LHCN-M2 (cell line): ENCODE measurements at regions not wholly inside any gene's neighbourhood (a gene's known extent, or its start where the extent isn't known, plus 50 kb on each side); places are given as distances from the start of the nearest gene placed in this dataset.
A peak's percentile ranks its signal among the peaks of the same experiment; 100 is the strongest.
"Not testable (repeated sequence)": the region's sequence is repeated elsewhere in the genome, so short reads cannot be mapped to it uniquely, and the experiment has no call there.

Experiments
- DNase-seq: peaks from one replicate; pipeline ENCODE4 v3.0.0-alpha.2; 2012; ENCODE audit warnings: low read depth

- not testable (repeated sequence) for DNase-seq
These were observed 278.4 kb upstream of the TGFBR2 start for GRCh38 chr3:30327976-30328375.

GRCh38 chr3:30328935-30329334, 277.5 kb upstream of the TGFBR2 start:
- not testable (repeated sequence) for DNase-seq

- no peak for DNase-seq
These were observed 274.9 kb upstream of the TGFBR2 start for GRCh38 chr3:30331519-30331918.

- DNase-seq = no peak
These were observed 274.0 kb upstream of the TGFBR2 start for GRCh38 chr3:30332196-30333021.

- DNase-seq = no peak
These were observed 273.3 kb upstream of the TGFBR2 start for GRCh38 chr3:30333143-30333542.

GRCh38 chr3:30333903-30334302, 272.5 kb upstream of the TGFBR2 start:
- no peak for DNase-seq

- no peak for DNase-seq
These were observed 265.9 kb upstream of the TGFBR2 start for GRCh38 chr3:30340500-30340899.

- peak; percentile 30 for DNase-seq
These were observed 265.3 kb upstream of the TGFBR2 start for GRCh38 chr3:30341079-30341478.

GRCh38 chr3:30341851-30342250, 264.6 kb upstream of the TGFBR2 start:
- DNase-seq = peak; percentile 48

- DNase-seq = peak; percentile 98
These were observed 263.9 kb upstream of the TGFBR2 start for GRCh38 chr3:30342318-30343060.

GRCh38 chr3:30343067-30343831, 263.2 kb upstream of the TGFBR2 start:
- no peak for DNase-seq

- peak; percentile 26 for DNase-seq
These were observed 262.5 kb upstream of the TGFBR2 start for GRCh38 chr3:30343861-30344260.

- no peak for DNase-seq
These were observed 262.1 kb upstream of the TGFBR2 start for GRCh38 chr3:30344288-30344687.

GRCh38 chr3:30346933-30347320, 259.5 kb upstream of the TGFBR2 start:
- no peak for DNase-seq

- peak; percentile 98 for DNase-seq
These were observed 258.7 kb upstream of the TGFBR2 start for GRCh38 chr3:30347679-30348216.

- no peak for DNase-seq
These were observed 256.9 kb upstream of the TGFBR2 start for GRCh38 chr3:30349507-30349906.

- no peak for DNase-seq
These were observed 256.4 kb upstream of the TGFBR2 start for GRCh38 chr3:30350011-30350410.

GRCh38 chr3:30350901-30351300, 255.5 kb upstream of the TGFBR2 start:
- DNase-seq = no peak

GRCh38 chr3:30352410-30353318, 253.7 kb upstream of the TGFBR2 start:
- peak; percentile 22 for DNase-seq

GRCh38 chr3:30353711-30354467, 252.5 kb upstream of the TGFBR2 start:
- DNase-seq = peak; percentile 46
